ENCODE measurements at regions not wholly inside any gene's neighbourhood (a gene's known extent, or its start where the extent isn't known, plus 50 kb on each side); places are given as distances from the start of the nearest gene placed in this dataset.
"Not testable (repeated sequence)": the region's sequence is repeated elsewhere in the genome, so short reads cannot be mapped to it uniquely, and the experiment has no call there.

DNA sequence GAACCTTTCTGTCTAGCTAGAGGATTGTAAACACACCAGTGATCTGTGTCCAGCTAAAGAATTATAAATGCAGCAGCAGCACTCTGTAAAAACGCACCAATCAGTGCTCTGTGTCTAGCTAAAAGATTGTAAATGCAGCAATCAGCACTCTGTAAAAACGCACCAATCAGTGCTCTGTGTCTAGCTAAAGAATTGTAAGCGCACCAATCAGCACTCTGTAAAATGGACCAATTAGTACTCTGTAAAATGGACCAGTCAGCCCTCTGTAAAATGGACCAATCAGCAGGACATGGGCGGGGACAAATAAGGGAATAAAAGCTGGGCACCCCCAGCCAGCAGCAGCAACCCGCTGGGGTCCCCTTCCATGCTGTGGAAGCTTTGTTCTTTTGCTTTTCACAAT, 204.1 kb upstream of the UBL3 start:
- not testable (repeated sequence) for DNase-seq

DNA sequence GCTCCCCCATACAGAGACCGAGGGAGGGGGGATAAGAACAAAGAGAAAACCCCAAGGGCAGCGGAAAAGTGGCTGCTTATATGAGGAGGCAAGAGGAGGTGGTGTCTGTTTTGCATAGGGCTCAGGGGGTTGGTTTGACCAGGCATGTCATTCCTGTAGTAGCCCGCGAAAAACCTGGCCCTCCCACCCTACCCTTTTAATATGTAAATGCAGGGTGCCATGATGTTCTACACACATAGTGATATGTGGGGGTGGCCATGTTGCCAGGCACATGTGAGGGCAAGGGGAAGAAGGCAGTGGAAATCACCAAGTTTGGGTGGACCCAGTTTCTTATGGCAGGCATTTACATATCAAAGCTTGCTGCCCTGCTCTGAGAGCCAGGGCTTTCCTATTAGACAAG, 203.5 kb upstream of the UBL3 start:
- DNase-seq = no peak

DNA sequence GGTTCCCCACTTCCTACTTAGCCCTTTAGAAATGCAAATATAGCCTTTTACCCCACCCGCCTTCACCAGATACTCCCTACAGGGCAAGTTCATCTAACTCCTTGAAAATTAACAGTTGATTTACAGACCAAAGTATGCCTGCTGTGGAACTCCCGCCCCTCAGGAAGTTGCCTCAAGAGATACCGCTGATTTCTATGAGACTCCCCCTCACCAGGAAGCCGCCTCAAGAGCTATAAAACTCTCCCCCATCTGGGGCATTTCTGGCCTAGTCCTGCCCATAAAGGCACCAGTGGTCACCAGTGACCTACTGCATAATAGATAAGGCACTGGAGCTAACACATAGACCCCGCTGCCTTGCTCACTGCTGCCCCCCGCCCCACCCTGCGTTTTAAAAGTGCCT, 201.7 kb upstream of the UBL3 start:
- no peak for DNase-seq

DNA sequence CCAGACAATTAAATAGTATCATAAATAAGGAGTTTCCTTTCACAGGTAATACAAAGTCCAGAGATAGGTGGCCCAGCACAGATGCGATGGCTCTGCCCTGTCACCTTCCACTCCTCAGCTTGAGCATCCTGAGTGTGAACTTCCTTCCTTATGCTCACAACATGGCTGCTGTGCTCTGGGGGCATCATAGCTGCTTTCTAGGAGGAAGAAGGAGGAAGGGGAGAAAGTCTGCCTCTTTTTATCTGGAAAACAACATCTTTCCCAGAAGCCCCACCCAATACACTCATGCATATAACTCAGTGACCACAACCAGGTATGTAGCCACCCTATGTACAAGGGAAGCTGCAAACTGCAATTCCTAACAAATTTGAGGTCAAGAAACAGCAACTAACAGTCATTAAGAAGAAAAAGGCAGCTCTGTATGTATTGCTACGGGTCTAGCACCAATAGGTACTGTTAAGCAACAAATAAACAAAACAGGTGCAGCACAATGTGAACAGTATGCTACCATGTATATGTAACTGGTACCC, 201.2 kb upstream of the UBL3 start:
- DNase-seq = no peak

DNA sequence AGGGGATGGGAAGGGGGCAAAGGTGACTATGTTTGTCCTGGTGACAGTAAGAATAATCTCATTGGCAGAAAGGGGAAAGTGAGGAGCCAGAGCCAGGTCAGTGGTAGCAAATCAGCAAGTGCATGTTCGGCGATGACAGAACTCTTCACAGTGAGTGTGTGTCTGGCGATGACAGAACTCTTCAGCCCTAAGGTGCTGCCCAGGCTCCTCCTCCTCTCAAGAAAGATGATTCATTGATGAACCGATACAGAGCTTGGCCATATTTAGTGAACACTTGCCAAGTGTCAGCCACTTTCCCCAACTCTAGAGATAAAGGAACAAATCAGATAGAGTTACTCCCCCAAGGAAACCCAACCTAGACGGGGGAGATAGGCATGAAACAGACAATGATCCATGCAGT, 199.3 kb upstream of the UBL3 start:
- DNase-seq = no peak

DNA sequence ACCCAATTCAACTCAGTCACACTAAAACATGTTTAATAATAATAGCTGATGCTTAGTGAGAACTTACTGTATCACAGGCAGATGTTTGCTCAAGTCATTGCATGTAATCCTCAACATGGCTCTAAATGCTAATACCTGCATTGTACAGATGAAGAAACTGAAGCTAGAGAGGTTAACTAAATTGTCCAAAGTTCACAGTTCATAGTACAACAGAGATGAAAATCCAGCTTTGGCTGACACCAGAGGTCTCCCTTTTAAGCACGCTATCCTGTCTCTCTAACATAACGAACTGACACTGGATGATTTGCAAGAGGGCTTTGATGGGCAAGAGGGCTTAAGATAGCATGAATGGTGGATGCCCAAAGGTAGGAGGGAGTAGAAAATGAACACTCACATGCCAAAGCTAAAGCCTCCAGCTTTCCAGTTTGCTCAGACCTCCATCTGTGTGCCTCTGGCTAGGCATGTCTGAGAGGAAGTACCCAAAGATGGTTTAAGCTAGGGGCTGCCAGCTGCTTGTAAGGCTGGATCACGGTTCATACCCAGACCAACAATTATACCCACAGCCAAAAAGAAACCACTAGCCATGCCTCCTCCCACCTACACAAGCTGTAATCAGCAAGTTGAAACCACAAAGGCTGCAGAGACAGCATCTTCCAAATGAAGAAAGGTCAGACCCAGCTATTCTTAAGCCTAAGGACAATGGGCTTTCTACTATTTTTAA, 196.9 kb upstream of the UBL3 start:
- DNase-seq = no peak

DNA sequence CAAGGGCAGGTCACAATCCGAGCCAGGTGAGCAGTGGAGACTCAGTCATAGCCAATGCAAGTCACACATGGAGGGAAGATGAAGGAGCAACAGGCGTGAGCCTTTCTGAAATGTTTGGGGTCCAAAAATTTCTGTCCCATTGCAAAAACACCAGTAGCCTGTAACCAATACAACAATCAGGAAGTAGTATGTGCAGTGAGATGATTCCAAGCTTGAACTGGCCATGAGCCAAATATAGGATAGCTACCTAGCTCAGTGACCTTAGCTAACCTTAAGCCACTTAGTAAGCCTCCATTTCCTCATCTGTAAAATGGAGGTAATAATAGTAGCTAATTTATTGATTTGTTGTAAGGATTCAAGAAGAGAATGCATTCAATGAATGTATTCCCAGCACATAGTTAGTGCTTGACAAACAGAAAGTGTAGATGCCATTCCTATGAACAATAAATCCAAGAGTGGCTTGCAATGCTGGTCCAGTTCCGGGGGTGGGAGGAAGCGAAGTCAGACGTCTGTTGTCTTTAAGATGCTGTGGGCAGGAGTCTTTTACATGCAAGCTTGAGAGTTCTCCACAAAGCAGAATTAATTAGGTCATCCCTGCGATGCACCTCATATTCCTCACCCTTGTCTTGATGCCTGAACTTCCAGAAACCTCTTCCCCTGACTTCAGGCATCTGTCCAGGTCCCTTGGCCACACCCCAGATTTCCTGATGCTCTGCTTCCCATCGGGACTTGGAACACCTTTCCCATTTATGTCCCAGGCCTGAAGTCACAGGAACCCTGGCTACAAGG, 195.7 kb upstream of the UBL3 start:
- DNase-seq = no peak

DNA sequence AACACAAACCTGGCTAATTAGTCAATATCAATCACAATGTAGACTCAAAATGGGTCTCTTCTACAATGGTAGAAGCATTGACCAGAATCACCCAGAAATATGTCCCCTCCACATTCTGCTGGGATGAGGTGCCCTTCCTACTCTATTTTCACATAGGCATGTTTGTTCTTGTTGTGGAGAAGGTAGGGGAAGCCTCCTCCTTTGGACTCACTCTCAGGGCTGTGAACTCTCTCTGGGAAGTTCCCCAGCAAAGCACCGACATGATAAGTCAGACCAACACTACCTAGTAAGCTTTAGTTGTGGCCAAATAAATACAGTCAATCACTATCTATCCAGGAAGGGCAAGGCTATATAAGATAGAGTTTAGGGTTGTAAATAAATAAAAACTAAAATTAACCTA, 194.5 kb upstream of the UBL3 start:
- no peak for DNase-seq

DNA sequence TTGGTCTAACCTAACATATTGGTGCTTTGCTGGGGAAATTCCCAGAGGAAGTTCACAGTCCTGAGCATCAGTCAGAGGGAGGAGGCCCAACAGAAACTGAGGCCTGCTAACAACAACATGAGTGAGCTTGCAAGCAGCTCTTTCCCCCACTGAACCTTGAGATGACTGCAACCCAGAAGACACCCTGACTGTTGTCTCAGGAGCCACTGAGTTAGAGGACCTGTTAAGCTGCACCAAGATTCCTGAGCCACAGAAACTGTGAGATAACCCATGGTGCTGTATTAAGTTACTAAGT, 193.2 kb upstream of the UBL3 start:
- DNase-seq = no peak

DNA sequence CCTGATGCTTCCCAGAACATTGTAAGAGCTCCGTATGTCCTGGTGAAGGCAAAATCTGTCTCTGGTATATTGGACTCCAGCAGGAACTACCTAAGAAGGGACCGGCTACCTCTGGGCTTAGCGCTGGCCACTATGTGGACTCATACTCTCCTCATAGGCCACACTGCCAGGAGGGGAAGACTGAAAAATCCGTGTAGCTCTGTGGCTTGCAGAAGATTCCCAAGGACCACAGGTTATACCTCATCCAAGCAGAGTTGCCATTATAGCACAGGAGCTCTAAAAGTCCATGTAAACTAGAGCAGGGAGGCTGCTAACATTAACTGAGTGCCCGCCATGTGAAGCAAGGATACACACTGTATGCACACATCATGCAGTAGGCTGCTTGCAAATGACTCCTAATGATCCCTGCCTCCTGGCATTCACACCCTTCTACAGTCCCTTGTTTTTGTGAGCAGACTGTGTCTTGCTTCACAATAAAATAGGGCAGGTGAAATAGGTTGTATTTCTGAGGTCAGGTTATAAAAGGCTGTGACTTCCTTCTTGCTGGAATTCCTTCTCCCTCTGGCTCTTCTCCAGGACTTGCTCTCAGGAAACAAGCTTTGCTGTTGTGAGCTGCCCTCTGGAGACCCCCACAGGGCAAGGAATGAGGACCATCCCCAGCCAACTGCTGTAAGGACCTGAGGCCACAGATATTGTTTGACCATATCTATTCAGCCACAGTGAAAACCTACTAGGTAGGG, 192.6 kb upstream of the UBL3 start:
- no peak for DNase-seq

DNA sequence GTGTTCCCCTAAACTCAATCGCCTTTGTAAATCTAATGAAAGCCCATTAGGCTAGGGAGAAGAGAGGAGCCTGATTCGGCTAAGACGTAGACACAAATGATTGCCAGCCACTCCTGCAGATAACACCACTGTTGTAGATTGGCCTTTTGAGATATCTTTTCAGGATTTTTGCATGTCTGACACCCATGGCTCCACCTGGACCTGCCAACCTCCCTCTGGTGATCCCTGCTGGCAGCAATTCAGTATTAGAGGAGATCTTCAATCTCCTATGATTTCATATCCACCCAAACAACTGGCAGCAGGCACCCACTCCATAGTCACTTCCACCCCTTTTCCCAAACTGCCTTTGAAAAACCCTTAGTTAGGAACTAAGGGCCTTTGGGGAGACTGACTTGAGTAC, 191.9 kb upstream of the UBL3 start:
- no peak for DNase-seq

DNA sequence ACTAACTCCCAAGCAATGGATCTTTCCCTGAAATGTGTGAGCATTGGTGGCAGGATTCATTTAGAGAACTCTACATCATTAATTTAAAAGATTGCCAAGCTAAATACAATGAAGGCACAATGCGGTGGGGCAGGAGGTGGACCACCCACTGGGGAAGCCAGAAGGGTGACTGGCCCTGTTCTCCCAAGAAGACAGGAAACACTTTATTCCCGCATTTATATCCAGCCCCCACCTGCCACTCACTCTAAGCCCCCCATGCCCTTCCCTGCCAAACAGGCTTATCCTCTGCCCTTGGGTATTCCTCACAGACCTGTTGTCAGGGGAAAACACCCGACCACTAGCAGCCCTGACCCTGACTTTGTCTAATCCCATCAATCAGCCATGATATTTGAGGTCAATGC, 189.1 kb upstream of the UBL3 start:
- DNase-seq = no peak

DNA sequence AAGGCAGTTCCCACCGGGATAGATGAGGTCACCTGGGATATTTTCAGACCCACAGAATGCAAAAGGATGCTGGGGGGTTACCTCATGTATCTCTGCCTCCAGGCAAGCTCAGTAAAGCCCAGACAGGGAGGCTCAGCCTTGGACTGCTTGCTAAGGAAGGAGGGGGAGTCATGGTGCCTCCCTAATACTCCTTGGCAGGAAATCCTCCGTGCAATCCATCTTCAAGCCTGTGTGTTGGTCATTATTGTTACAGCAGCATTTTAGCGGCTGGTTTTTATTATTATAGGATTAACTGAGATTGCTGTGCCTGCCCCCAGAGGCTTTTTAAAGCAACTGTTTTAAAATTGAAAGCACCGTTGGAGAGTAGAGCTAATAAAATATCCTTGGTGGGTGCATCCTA, 188.5 kb upstream of the UBL3 start:
- DNase-seq = no peak

DNA sequence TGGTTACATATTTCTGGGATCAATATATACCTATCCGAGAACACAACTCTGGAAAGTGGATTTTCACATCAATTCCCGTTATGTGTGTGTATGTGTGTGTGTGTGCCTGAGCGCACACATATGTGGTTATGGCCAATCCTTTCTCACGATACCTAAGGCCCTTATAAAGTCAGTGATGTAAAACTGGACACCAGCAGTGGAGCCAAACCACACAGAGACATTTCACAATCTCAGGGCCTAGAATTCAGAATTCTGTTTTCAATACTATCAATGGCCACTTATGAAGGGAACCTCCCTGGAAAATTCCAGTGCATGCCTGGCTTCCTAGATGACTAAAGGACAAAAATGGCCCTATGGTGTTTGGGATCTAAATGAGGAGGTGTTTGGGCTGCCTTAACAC, 187.3 kb upstream of the UBL3 start:
- no peak for DNase-seq

DNA sequence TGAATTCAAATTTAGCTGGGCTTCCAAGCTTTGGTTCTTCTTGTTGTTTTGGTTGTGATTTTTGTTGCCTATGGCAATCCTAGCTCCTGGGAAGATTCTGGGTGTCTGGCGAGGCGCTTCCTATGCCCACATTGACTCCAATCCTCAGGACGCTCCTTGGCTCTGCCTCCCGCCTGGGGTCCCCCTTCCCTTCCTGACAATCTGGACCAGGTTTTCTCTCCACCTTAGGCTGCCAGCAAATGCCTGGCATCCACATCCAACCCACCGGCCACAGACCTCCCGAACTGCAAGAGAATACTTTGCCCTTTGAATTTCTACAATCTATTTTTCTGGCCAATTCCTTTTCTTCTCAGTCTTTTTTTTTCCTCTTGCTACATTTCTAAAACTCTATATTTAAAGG, 186.9 kb upstream of the UBL3 start:
- DNase-seq = no peak

DNA sequence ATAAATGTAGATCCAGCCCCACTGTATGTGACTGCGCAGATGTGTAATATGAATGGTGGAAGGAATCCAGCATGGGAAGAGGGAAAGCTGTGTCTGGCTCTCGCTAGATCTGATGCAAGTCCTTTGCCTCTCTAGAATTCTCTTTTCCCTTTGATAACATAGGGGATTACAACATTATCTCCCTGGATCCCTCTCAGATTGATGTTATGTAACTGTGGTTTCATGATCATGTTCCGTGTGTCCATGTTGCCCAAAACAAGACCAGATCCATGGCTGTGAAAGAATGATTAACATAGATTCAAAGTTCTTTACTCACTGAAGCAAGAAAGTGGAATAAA, 184.0 kb upstream of the UBL3 start:
- DNase-seq = no peak

DNA sequence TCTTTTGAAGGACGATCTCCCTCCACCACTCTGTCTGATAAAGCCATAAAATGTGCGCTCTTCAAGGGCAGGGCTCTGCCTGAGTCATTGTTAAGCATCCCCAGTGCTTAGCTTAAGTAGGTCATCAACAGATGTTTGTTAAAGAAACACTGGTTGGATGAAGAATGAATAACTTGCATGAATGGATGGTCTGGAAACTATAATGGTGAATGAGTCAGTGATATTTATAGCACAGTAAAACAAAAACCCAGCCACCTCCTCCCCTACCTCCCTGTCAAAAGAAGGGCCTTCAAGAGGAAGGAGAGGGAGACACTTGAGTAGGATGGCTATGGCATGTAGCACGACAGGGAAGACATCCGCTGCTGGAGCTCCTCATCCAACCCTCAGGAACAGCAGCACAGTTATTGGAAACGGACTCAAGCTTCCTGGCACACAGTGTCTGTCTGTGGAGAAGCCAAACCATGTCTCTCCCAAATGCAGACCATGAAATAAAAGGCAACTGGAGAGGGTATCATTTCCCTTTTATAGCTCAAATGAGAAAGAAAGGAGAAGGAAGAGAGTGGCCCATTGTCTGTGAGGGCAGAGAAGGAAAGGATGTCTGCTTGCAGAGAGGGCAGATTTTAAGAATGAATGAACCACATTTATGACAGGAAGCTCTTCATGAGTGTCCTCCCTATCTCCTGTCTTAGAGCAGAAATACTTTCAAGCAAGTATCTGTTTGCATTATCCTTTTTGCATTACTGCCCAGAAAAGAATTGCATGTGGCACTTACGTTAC, 183.5 kb upstream of the UBL3 start:
- no peak for DNase-seq

DNA sequence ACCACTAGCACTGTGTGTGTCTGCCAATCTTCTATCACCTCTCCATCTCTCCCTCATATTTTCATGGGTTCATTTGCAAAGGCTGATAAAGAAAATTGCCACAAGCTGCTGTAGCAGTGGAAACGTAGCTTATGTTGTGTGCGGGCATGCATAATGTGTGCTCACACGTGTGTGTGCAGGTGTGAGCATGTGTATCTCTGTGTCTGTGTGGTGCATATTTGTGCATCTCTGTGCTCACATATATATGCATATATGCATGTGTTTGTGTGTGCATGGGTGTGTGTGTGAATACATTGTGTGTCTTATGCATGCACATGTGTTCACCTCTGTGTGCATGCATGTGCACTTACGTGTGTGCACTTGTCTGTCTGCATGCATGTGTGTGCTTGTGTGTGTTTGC, 181.8 kb upstream of the UBL3 start:
- DNase-seq = no peak

DNA sequence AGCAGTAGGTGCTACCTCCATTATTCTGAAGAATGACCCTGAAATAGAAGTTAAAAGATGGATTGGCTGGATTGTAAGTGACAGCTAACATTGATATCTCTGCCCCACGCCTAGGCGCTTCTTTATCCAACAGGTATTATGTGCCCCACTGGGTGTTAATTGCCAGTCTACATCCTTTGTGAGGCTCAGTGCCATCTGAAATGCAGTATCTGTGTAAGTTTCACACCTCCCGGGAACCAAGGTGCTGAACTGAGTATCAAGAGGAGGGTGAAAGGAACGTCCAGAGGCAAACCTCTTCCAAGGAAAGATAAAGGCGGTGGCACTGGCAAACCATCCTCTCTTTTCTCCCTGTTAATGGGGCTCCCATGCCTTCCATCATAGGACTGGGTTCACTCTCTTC, 181.1 kb upstream of the UBL3 start:
- DNase-seq = no peak

DNA sequence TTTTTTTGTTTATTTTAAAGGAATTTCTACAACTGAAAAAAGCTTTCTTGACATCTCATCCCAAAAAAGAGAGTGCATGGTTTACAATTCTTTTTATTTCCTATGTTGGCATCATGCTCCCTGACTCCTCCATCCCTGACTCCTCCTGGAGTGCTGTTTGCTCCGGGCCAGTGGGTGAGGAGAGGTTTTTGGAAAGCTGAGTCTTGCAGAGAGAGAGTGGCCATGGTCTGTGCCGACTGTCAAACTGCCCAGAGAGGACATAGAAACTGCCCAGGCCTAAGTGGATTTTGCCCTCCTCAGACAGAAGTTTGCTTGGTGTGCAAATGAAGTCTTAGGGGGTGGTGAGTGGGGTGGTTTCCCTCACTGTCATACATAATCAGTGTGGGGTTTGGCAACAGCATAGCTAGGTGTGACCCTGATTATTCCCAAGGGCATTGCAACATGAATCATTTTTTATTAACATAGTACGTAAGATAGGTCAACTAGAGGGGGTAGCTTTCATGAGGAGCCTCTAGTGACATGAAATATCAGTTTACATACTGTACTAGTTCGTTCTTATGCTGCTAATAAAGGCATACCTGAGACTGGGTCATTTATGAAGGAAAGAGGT, 179.8 kb upstream of the UBL3 start:
- DNase-seq = no peak

DNA sequence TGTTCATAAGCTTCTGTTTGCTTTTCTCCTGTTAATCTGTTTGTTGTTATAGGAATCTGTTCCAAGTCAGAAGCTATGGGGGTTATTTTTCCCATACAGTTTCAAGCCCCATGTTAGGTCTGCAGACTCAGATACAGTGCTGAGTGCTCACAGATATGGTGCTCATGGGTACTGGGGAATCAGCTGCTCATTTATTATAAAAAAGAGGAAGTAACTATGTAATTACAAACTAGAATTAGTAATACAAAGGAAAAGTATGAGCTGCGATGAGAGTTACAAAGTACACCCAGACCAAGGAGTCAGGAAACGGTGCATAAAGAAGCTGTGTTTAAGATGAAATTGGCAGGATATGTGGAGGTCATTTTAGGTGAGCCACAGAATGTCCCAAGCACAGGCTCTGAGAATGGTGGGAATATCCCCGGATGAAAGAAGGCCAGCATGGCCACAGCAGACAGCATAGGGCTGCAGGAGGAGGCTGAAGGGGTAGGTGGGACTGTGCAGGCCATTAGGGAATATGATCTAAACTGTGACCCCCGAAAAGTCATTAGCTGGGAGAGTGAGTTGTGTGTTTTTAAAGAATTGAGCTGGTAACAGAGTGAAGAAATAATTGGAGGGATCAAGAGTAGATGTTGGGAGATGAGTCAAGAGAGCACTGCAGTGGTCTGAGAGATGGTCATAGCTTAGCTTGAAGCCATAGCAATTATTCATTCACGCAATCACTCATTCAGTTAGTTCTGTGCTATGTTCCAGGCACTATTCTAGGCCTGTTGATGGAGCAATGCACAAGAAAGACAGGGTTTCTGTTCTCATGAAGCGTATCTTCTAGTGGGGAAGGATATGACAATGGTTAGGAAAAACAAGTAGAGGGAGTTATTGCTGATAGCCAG, 177.4 kb upstream of the UBL3 start:
- DNase-seq = no peak

DNA sequence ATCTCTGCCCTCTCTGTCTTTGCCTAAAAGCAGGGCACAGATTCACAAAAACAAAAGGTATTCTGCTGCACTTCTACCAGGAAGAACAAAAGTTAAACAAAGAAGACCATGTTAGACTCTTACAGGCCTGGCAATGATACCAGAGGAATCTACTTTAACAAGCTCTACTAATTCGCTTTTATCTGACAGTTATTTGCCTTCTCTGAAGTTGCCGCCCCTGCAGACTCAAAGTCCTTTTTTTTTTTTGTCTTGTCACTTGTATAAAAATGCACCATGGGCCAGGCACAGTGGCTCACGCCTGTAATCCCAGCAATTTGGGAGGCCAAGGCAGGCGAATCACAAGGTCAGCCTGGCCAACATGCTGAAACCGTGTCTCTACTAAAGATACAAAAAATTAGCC, 176.5 kb upstream of the UBL3 start:
- DNase-seq = no peak
